GM18873 (cell line): ENCODE measurements at regions not wholly inside any gene's neighbourhood (a gene's known extent, or its start where the extent isn't known, plus 50 kb on each side); places are given as distances from the start of the nearest gene placed in this dataset.

Experiments used
- ATAC-seq: cut with Tn5 transposase; IDR thresholded peaks from one replicate; pipeline ENCODE4 v1.9.1; 2021; ENCODE audit warnings: mild to moderate bottlenecking, moderate library complexity, moderate number of reproducible peaks; ENCODE audit not compliant: unreplicated experiment, low FRiP score

- ATAC-seq: no peak
Observed at GRCh38 chr19:5237939-5238480, 102.6 kb downstream of the PTPRS start.

DNA sequence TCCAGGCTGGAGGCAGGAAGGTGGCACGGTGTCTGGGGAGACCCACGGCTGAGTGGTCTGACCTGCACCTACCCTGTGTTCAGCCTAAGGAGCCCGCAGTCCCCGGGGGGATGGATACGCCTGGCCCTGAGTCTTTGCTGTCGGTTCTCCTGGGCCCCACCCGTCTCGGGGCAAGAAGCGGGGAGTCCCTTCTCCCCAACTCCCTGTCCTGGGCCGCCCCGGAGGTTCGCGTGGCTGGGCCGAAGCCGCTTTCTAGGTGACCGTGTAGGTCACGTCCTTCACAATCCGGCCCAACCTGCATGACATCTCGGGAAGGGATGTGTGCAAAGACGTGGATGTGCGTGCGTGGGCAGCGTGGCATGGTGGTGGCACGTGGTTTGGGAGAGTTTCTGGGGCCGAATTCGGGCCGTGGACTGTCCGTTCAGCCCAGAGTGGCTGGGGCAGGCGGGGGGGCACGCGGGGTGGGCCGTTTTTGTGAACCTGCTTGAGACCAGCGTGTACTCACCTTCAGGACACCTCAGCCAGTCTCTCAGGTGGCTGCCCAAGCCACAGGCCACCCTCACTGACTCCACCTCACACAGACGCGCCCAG lies 103.3 kb downstream of the PTPRS start:
- ATAC-seq: no peak

- ATAC-seq: no peak
Observed at GRCh38 chr19:5235458-5236219, 105.0 kb downstream of the PTPRS start.

GRCh38 chr19:5234412-5234811 lies 106.2 kb downstream of the PTPRS start:
- ATAC-seq: no peak

DNA sequence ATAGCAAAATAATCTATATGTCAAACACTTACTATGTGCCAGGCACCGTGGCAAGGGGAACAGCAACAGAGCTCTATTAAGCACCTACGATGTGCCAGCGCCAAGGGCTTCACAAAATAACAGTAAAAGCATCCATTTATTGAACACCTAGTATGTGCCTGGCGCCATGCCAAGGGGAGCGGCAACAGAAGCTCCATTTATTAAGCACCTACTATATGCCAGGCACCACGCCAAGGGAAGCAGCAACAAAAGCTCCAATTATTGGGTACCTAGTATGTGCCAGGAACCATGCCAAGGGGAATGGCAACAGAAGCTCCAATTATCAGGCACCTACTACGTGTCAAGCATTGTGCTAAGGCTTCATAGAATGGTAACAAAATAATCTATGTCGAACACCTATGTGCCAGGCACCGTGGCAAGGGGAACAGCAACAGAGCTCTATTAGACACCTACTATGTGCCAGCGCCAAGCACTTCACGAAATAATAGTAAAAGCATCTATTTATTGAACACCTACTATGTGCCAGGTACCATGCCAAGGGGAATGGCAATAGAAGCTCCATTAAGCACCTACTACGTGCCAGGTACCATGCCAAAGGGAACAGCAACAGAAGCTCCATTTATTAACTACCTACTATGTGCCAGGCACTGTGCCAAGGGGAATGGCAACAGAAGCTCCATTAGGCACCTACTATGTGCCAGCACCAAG lies 107.7 kb downstream of the PTPRS start:
- ATAC-seq: no peak

DNA sequence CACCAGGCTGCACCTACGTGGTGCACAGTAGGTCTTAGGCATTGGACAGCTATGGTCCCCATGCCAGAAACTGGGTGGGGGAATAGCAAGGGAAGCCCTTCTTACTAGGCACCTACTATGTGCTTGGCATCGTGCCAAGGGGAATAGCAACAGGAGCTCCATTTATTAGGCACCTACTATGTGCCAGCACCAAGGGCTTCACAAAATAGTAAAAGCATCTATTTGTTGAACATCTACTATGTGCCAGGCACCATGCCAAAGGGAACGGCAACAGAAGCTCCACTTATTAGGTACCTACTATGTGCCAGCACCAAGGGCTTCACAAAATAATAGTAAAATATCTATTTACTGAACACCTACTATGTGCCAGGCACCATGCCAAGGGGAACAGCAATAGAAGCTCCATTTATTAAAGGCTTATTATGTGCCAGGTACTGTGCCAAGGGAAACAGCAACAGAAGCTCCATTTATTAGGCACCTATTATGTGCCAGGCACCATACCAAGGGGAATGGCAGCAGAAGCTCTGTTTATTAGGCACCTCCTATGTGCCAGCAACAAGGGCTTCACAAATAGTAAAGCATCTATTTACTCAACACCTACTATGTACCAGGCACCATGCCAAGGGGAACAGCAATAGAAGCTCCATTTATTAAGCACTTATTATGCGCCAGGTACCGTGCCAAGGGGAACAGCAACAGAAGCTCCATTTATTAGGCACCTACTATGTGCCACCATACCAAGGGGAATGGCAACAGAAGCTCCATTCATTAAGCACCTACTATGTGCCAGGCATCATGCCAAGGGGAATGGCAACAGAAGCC lies 108.5 kb downstream of the PTPRS start:
- ATAC-seq: no peak

DNA sequence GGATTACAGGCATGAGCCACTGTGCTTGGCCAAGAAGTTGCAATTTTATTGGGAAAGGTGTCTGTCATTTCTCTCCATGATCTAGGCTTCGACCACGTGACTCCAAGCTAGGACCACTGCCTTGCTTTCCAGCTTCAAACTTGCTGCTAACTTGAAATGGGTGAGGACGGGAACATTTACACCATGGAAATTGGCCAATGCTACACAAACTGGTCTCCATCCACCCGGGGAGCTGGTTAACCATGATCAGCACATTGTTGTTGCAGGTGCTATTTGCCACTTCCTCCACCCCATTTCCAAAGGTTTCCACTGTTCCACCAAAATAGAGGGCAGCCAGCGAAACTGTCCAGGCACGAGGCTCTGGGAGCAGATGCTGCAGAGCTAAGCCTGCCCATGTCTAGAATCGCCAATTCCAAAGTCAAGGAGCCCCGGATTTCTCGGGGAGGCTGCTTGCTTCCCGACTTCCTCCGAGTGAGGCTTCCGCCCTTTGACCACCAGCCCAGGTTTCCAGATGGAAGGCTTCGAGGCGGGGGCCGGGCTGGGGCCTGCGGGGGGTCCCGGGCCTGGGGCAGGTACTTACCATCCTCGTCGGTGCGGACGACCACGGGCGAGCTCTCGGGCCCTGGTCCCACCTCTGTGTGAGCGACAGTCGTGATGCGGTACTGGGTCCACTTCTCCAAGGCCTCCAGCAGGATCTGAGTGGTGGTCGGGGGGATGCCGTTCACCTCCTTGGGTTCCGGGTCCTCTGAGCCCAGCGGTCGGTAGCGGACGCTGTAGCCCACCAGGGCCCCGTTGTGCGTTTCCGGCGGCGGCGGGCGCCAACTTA lies 109.7 kb downstream of the PTPRS start:
- no peak for ATAC-seq

DNA sequence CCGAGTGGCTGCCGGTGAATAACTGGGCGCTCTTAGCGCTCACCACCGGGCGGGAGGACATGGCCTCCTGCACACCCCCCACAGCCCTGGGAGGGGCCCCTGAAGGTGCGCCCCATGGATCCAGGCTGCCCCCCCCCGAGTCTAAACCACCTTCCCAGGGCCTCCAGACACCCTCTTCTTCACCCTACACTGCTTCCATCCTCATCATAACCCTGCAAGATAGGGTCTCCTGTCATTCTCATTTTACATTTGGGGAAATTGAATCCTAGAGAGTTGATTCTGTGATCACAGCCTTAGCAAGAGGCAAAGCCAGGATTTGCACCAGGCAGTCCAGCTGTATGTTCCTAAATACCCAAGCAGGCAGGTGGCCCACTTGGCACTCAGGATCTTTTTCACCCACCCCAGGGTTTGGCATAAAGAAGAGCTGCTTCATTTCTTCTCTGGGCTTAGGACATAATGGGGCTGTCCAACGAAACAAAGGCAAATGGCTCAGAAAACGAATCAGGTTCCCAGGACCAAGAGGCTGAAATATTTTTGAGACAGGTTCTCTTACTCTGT lies 110.8 kb downstream of the PTPRS start:
- ATAC-seq: no peak

DNA sequence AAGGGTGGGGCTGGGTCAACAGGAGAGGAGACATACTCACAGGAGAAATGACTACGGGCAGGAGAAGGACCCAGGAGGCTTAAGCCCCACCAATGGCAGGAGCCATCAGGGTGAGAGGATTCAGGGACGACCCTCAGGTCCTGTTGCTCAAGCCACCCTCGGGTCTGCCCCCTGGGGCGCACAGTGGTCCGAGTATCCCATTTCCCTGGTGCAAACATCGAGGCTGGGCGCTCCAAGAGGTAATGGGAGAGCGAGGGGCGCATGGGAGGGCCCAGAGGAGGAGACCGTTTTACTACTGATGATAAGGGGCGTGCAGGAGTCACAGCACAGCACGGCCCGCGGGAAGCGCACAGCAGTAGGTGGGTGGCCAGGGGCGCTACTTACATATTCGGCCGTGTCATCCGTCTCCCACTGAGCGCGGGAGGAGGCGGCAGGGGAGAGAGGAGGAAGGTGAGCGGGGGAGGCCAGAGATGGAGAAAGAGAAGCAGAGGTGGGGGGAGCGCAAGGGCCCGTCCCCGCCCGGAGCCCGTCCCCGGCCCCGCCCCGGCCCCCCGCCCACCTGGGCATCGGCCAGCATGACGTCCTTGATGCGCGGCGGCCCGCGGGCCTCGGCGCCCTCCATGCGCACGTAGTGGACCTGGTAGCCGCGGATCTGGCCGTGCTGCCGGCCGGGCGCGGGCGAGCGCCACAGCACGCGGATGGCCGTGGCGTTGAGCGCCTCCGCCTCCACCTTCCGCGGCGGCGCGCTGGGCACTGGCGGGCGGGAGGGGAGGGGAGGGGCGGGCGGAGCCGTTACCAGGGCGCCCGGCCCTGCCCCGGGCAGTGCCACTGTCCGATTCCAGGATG lies 111.5 kb downstream of the PTPRS start:
- ATAC-seq: no peak

- no peak for ATAC-seq
Observed at GRCh38 chr19:5228490-5228889, 112.1 kb downstream of the PTPRS start.

DNA sequence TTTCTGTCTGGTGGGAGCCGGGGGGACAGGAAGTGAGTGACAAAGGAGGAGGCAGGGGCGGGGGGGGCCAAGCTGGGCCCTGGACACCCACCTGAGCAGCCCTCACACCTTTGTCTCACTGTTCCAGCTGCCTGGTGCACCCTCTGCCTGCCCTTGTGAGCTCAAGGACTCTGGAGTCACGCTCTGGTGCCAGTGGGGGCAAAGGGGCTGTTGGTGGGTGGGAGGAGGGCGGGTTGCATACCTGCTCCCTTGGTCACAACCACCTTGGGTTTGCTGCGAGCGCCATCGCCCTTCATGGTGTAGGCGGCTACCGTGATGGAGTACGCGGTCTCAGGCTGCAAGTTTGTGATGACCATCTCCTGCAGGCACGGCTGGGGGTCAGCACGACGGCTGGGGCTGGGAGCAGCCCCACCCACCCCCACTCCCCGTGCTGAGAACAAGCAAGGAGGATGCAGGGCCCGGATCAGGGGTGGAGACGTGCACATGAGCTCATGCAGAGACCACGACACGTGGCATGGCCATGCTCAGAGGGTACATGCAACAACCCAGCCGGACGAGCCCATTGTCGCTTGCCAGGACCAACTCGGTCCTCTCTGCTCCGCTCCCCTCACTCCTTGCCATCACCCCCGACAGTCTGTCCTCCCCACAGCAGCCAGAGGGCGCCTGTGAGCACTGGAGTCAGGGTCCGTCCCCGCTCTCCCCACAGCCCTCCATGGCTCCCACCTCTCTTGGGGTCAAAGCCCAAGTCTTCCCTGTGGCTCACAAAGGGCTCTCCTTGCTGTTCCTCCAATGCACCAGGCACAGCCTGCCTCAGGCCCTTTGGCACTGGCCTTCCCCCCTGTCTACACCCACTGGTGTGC lies 114.9 kb downstream of the PTPRS start:
- ATAC-seq: no peak

- no peak for ATAC-seq
Observed at GRCh38 chr19:5224480-5224879, 116.1 kb downstream of the PTPRS start.

GRCh38 chr19:5222821-5223321 lies 117.7 kb downstream of the PTPRS start:
- no peak for ATAC-seq

- ATAC-seq: no peak
Observed at GRCh38 chr19:5222178-5222577, 118.4 kb downstream of the PTPRS start.

- ATAC-seq: no peak
Observed at GRCh38 chr19:5220866-5221265, 119.7 kb downstream of the PTPRS start.

DNA sequence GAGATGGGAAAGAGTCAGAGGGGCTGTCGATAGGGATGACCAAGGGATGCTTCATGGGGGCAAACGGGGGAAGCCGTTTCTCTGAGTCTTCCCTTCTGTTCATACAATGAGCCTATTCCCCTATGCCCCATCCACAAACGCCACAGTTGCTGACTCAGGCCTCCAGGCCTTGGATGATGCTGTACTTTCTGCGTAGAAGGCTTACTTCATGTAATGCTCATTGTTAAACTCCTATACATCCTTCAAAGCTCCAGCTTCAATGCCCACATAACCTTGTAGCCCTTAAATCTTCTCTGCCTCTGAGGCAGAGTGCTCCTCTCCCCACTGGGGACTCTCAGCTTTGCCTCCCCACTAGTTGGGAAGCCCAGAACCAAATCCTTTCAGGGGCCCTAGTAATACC lies 120.3 kb downstream of the PTPRS start:
- no peak for ATAC-seq

- ATAC-seq: no peak
Observed at GRCh38 chr19:5219551-5220304, 120.9 kb downstream of the PTPRS start.
